Progenitor cell of endocrine pancreas (in vitro differentiated cells): ENCODE measurements at regions not wholly inside any gene's neighbourhood (a gene's known extent, or its start where the extent isn't known, plus 50 kb on each side); places are given as distances from the start of the nearest gene placed in this dataset.

Experiments
- DNase-seq: peaks from one replicate; pipeline ENCODE4 v3.0.0; 2021; ENCODE audit warnings: low spot score; ENCODE audit not compliant: unreplicated experiment
- H3K27ac Mint-ChIP-seq: 2 replicates; pipeline ENCODE4 v1.8.0; 2021; ENCODE audit warnings: mild to moderate bottlenecking, moderate library complexity, mixed read lengths
- H3K27me3 Mint-ChIP-seq: 2 replicates; pipeline ENCODE4 v1.8.0; 2021; ENCODE audit warnings: mixed read lengths
- H3K36me3 Mint-ChIP-seq: 2 replicates; pipeline ENCODE4 v1.8.0; 2022; ENCODE audit warnings: mixed read lengths; ENCODE audit not compliant: insufficient read depth
- H3K4me1 Mint-ChIP-seq: 2 replicates; pipeline ENCODE4 v1.8.0; 2021; ENCODE audit warnings: low read depth, mixed read lengths
- H3K4me3 Mint-ChIP-seq: 2 replicates; pipeline ENCODE4 v1.8.0; 2021; ENCODE audit warnings: low read depth, mild to moderate bottlenecking, moderate library complexity, mixed read lengths
- H3K9me3 Mint-ChIP-seq: 2 replicates; pipeline ENCODE4 v1.8.0; 2021; ENCODE audit warnings: low read depth, mixed read lengths
- TF ChIP-seq, protein P1 (sequence below): fragments of 200-600 bp; sonication (generic); IDR thresholded peaks from one replicate; pipeline ENCODE4 v1.5.0; 2021; ENCODE audit warnings: antibody characterized with exemption, mild to moderate bottlenecking; ENCODE audit not compliant: unreplicated experiment

GRCh38 chr20:4330011-4330410 is 80.9 kb upstream of the ADRA1D start:
- H3K36me3 Mint-ChIP-seq, result no peaks in the 10 kb centered on the region

DNA sequence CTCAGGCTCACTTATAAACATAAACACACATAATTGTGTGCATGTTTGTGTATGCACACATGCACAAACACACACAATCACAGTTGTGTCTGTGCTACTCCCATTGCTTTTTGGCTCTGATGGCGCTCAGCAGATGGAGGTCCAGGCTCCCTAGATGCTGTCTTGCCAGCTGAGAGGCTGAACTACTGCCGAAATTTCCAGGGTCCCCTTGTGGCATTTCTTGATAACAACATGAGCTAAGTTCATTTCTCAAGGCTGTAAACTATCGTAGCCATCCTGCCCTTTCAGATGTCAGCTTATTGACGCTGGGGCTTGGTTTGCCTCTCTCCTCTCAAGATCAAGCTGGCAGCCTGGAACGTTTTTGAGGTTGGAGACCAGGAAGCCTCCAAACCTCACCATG is 80.1 kb upstream of the ADRA1D start:
- H3K4me1 Mint-ChIP-seq, result no peaks in the 10 kb centered on the region
- peaks cover 6% of the 10 kb centered on the region for H3K27me3 Mint-ChIP-seq
- H3K36me3 Mint-ChIP-seq, result no peaks in the 10 kb centered on the region
- no peak for DNase-seq
- TF ChIP-seq, protein P1, sequence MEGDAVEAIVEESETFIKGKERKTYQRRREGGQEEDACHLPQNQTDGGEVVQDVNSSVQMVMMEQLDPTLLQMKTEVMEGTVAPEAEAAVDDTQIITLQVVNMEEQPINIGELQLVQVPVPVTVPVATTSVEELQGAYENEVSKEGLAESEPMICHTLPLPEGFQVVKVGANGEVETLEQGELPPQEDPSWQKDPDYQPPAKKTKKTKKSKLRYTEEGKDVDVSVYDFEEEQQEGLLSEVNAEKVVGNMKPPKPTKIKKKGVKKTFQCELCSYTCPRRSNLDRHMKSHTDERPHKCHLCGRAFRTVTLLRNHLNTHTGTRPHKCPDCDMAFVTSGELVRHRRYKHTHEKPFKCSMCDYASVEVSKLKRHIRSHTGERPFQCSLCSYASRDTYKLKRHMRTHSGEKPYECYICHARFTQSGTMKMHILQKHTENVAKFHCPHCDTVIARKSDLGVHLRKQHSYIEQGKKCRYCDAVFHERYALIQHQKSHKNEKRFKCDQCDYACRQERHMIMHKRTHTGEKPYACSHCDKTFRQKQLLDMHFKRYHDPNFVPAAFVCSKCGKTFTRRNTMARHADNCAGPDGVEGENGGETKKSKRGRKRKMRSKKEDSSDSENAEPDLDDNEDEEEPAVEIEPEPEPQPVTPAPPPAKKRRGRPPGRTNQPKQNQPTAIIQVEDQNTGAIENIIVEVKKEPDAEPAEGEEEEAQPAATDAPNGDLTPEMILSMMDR, result no peak
- H3K4me3 Mint-ChIP-seq, result no peak overlapping the region
- no peaks in the 10 kb centered on the region for H3K9me3 Mint-ChIP-seq
- no peak overlapping the region for H3K27ac Mint-ChIP-seq

More at GRCh38 chr20:4330011-4330410, 80.9 kb upstream of the ADRA1D start:
- no peak overlapping the region for H3K27ac Mint-ChIP-seq
- no peaks in the 10 kb centered on the region for H3K4me1 Mint-ChIP-seq
- no peak for DNase-seq
- peaks cover 6% of the 10 kb centered on the region for H3K27me3 Mint-ChIP-seq
- TF ChIP-seq, protein P1, result no peak
- no peak overlapping the region for H3K4me3 Mint-ChIP-seq
- no peaks in the 10 kb centered on the region for H3K9me3 Mint-ChIP-seq

DNA sequence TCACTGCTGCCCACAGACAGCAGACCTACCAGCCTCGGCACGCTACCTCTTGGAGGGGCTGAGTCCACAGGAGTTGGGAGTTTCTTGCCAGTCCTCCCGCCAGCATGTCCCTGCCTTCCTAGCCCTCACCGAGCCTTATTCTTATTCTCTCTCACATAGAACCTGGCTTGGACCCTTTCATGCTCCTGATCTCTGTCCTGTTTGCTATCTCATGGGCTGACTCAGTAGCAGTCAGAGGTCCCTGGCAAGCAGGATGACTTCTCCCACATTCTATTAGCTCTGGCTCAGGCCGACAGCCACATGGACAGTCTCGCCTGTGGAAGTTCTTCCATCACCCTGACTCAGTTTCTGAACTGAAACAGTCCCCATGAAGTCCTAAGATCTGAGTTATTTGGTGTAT is 79.5 kb upstream of the ADRA1D start:
- Mint-ChIP-seq H3K27ac (no peak overlapping the region), H3K27me3 (peaks cover 4% of the 10 kb centered on the region), H3K36me3 (no peaks in the 10 kb centered on the region), H3K9me3 (no peaks in the 10 kb centered on the region), H3K4me3 (no peak overlapping the region), H3K4me1 (no peaks in the 10 kb centered on the region)
- TF ChIP-seq, protein P1, result no peak
- DNase-seq, result no peak

- Mint-ChIP-seq H3K4me3 (no peak overlapping the region), H3K27ac (no peak overlapping the region), H3K9me3 (no peaks in the 10 kb centered on the region), H3K27me3 (peaks cover 2% of the 10 kb centered on the region), H3K4me1 (no peaks in the 10 kb centered on the region), H3K36me3 (no peaks in the 10 kb centered on the region)
- DNase-seq, result no peak
- TF ChIP-seq, protein P1, result no peak
Observed at GRCh38 chr20:4327956-4328355, 78.9 kb upstream of the ADRA1D start.

DNA sequence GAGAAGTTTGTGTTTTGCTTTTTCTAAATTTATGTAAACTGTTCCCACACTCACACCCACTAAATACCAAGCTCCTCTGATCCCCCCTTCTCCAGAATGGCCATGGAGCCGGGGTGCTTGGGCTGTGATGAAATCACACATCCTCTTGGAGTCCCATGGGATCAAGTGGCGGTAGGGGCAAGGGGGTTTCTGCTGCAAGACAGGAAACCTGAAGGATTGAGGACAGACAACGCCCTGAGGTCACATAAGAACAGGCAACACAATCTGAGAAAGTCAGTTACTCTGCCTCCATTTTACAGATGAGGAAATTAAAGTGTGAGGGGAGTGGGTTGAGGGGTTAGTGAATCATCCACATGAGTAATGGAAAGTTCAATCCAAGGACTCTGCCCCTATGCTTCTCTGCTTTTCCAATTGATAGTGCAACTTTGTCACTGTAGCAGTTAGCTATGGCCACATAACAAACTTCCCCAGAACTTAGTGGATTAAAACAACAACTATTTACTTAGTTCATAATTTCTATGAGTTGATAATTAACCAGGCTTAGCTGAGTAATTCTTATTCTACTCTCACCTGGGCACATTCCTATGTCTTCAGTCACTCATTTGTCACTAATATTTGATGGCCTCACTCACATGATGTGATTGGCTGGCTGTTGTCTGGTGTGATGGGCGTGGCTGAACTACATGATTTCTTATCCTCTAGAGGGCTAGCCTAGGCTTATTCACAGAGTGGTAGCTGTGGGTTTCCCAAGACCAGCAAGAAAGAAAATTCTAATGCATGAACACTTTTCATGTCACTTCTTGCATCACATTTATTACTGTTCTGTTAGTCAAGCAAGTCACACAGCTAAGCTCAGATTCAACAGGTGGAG is 77.3 kb upstream of the ADRA1D start:
- DNase-seq, result no peak
- H3K27ac Mint-ChIP-seq, result no peak overlapping the region

More for the DNA sequence above, 77.3 kb upstream of the ADRA1D start:
- Mint-ChIP-seq H3K4me1 (no peaks in the 10 kb centered on the region), H3K27me3 (peaks cover 5% of the 10 kb centered on the region), H3K36me3 (no peaks in the 10 kb centered on the region), H3K9me3 (no peaks in the 10 kb centered on the region), H3K4me3 (no peak overlapping the region)
- TF ChIP-seq, protein P1, result no peak
